ENCODE measurements at regions not wholly inside any gene's neighbourhood (a gene's known extent, or its start where the extent isn't known, plus 50 kb on each side); places are given as distances from the start of the nearest gene placed in this dataset.
A peak's percentile ranks its signal among the peaks of the same experiment; 100 is the strongest.

DNA sequence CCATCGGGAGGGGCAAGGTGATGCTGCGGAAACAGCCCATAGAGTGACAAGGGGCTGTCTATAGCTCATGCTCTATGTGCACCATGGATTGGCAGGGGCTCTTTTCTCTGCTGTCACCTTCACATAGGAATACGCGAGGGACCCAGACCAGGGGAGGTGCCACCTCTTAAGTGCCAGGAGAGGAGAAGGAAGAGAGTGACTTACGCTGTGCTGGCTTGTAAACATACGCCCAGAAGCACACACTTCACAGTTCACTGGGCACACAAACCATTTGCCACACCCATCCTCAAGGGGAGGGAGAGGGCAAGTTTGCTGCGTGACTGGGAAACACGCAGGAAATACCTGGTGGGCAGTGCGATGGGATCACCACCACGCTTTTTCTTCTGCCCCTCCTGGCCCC, 65.1 kb upstream of the GPR45 start:
- TF ChIP-seq, protein P1, sequence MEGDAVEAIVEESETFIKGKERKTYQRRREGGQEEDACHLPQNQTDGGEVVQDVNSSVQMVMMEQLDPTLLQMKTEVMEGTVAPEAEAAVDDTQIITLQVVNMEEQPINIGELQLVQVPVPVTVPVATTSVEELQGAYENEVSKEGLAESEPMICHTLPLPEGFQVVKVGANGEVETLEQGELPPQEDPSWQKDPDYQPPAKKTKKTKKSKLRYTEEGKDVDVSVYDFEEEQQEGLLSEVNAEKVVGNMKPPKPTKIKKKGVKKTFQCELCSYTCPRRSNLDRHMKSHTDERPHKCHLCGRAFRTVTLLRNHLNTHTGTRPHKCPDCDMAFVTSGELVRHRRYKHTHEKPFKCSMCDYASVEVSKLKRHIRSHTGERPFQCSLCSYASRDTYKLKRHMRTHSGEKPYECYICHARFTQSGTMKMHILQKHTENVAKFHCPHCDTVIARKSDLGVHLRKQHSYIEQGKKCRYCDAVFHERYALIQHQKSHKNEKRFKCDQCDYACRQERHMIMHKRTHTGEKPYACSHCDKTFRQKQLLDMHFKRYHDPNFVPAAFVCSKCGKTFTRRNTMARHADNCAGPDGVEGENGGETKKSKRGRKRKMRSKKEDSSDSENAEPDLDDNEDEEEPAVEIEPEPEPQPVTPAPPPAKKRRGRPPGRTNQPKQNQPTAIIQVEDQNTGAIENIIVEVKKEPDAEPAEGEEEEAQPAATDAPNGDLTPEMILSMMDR (IDR thresholded peaks at IDR 0.05; ENCODE audit: insufficient read depth, missing control alignments), result no peak
- DNase-seq (ENCODE audit: insufficient read length, low spot score) (no peak), FAIRE-seq (no peak)

DNA sequence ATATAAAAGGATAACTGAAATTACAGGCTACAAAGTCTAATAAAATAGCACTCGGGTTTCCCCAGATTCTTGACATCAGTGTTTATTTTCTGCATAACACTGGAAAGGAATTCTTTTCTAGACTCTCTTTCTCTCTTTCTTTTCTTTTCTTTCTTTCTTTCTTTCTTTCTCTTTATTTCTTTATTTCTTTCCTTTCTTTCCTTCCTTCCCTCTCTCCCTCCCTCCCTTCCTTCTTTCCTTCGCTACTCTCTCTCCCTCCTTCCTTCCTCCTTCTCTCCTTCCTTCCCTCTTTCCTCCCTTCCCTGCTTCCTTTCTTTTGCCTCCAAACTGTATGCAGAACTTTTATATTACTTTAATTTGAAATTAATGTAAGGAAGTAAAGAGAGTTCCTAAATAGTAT, 64.5 kb upstream of the GPR45 start:
- TF ChIP-seq, protein P1 (IDR thresholded peaks at IDR 0.05; ENCODE audit: insufficient read depth, missing control alignments), result no peak
- DNase-seq (ENCODE audit: insufficient read length, low spot score) (no peak), FAIRE-seq (no peak)

DNA sequence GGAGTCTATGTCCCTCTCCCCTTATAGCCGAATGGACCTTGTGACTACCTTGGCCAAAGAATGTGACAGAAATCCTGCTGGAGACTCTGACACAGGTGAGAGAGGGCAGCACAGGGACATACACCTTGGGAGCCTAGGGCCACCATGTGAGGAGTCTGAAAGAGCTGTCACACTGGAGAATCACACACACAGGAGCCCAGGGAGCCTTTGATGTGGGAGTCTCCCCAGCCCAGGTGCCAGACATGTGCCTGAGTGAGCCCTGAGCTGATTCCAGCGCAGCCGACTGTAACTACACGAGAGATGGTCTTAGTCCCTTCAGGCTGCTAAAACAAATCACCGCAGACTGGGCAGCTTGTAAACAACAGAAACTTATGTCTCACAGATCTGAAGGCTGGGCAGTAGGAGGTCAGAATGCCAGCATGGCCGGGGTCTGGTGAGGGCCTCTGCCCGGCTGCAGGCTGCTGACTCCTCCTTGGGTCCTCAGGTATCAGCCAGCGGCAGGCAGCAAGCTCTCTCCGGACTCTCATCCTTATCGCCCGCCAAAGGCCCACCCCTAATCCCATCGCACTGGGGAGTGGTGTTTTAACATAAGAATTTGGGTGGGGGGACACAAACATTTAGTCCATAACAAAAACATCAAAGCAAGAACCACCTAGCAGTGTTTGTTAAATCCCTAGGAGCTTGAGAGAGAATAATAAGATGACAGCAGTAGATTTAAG, 63.8 kb upstream of the GPR45 start:
- FAIRE-seq, result no peak
- no peak for DNase-seq (ENCODE audit: insufficient read length, low spot score)
- TF ChIP-seq, protein P1 (IDR thresholded peaks at IDR 0.05; ENCODE audit: insufficient read depth, missing control alignments), result no peak

DNA sequence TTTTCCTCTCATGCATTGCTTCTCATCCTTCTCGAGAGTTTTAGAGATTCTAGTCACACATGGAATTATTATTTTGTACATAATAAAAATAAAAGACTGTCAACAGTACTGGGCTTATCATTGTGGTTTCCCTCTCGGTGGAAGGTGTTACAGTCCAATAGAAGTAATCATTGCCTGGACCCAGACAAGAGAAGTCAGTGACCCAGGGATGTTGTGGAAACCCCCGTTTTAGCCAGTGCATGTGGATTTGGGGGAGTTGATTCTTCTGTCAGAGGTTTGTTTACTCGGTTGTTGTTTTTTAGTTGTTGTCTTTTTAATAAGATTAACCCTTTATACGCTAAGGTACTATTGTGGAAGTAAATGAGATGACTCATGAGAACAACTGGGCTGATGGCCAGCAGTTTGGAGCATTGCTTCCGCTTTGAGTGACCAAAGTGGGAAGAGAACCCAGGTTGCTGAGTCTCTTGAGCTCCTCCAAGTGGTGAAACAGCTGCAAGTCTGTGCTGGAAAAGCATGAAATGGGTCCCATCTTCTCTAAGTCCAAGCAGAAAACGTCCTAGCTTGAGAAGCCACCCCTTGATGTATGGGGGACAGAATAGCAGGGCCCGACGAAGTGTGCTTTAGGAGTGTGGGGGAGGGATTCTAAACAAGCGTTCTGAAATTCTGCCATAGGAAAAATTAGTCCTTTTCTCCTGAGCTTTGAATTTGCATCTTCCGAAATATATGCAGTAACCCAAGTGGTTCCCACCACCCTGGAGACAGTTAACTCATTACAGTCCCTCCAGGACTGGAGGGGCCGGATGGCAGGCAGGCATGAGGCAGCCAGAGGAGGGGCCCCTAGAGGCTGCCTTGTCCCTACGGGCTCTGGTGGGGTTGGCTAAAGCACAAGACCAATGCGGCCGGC, 61.8 kb upstream of the GPR45 start:
- DNase-seq (ENCODE audit: insufficient read length, low spot score) (no peak), FAIRE-seq (no peak)
- TF ChIP-seq, protein P1 (IDR thresholded peaks at IDR 0.05; ENCODE audit: insufficient read depth, missing control alignments), result peak; percentile 16

DNA sequence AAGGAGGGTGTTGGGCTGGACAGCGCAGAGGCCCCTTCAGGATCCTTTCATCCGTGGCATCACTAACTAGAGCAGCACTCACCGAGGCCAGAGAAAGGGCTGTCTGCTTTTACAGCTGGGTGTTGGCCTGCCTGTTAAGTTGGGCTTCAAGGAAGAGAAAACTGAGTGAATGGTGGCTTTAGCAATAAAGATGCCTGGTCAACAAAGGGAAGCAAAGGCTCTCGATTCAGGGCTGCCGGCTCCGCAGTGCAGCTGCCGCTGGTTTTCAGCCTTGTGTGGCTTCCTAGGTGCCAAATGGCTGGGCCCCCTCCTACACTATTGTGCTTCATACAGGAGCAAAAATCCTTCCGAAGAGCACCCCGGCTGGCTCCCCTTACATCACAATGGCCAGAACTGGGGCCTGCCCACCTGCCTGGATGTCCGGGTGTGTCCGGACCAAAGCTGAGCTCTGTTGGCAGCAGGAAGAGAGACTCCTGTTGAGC, 61.0 kb upstream of the GPR45 start:
- DNase-seq (ENCODE audit: insufficient read length, low spot score) (no peak), FAIRE-seq (no peak)
- TF ChIP-seq, protein P1 (IDR thresholded peaks at IDR 0.05; ENCODE audit: insufficient read depth, missing control alignments), result no peak

DNA sequence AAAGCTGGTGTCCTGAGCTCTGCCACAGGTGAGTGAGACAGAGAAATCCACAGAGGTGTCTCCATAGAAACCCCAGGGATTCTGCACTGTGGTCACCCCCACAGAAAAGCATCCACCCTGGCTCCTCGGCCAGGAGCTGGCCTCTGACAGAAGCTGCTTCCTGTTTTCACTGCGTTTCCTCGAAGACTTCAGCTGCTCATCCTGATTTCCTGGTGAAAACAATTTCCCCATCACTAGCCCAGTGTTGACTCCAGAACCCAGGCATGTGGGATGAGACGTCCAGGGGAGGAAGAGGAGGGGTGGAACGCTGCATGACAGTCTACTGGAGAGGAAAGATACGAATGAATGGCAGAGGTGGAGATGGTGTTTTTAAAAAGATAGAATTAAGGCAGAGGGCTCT, 60.3 kb upstream of the GPR45 start:
- TF ChIP-seq, protein P1 (IDR thresholded peaks at IDR 0.05; ENCODE audit: insufficient read depth, missing control alignments), result no peak
- FAIRE-seq (no peak), DNase-seq (ENCODE audit: insufficient read length, low spot score) (no peak)
